ENCODE measurements at regions not wholly inside any gene's neighbourhood (a gene's known extent, or its start where the extent isn't known, plus 50 kb on each side); places are given as distances from the start of the nearest gene placed in this dataset.

DNA sequence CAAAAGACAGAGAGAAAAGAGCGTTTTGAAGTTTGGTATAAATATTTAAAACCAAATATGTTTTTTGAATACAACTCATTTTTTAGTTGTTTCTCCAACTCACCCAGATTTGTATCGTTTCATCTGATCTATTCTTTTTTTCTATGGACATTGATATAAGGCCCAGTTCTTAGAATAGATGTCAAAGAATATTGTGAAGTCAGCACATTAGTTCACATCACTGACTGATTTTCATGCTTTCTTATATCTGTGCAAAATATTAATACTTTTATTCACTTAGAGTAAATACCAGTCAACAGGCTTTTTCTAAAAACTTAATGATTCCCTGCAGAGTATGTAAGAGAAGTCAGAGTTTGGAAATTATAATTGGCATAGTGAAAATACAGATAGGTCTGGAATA, 254.4 kb upstream of the PTPRD start:
- no peaks in the 10 kb centered on the region for H3K9me1 ChIP-seq (ENCODE audit: insufficient read depth, low read length)
- no peaks in the 10 kb centered on the region for H3K4me1 ChIP-seq (ENCODE audit: control insufficient read depth, insufficient read depth, low read length)
- H3K18ac ChIP-seq (ENCODE audit: low read depth, low read length), result no peak overlapping the region
- no peak overlapping the region for H3K4me3 ChIP-seq (ENCODE audit: insufficient read depth, low read depth, low read length)
- BruUV-seq (replicated peaks), result no TSS peak
- no peak overlapping the region for H4K91ac ChIP-seq (ENCODE audit: insufficient read depth, low read depth, low read length)
- no peaks in the 10 kb centered on the region for H3K27me3 ChIP-seq (ENCODE audit: control insufficient read depth, insufficient read depth, low read length)
- no peak overlapping the region for H4K8ac ChIP-seq (ENCODE audit: low read depth in 2 of 2, low read length in 2 of 2)
- H3K14ac ChIP-seq (replicated peaks; ENCODE audit: low read depth, low read length), result no peak overlapping the region
- H2BK120ac ChIP-seq (ENCODE audit: low read depth, low read length), result no peak overlapping the region
- no peak overlapping the region for H3K56ac ChIP-seq (ENCODE audit: extremely low read depth, insufficient read depth, low read length)
- intact Hi-C loops (cut with micrococcal nuclease) (no loop called here), in situ Hi-C loops (cut with MboI; ENCODE audit: low sequenced_read_pairs) (no loop called here), dilution Hi-C loops (cut with HindIII; ENCODE audit: low sequenced_read_pairs, unreplicated experiment) (no loop called here)
- H3K4me2 ChIP-seq (ENCODE audit: low read depth, low read length), result no peak overlapping the region
- H2AK9ac ChIP-seq (replicated peaks; ENCODE audit: low read depth, low read length, poor library complexity), result no peak overlapping the region
- no peak overlapping the region for H2BK15ac ChIP-seq (ENCODE audit: low read depth, low read length)
- no peak overlapping the region for H3K27ac ChIP-seq (ENCODE audit: insufficient read depth, low read length)
- no peak overlapping the region for H3K9ac ChIP-seq (ENCODE audit: low read depth, low read length)
- POLR2A ChIA-PET (ENCODE audit: unreplicated experiment), result no interaction called here
- no peaks in the 10 kb centered on the region; the same call in 1 of the 2 replicates for H3K9me3 ChIP-seq (ENCODE audit: control insufficient read depth, insufficient read depth, low read length)
- CTCF ChIA-PET, result no interaction called here
- no peaks in the 10 kb centered on the region for H3K36me3 ChIP-seq (ENCODE audit: control insufficient read depth, insufficient read depth, low read length)
- no peak overlapping the region for H3K4ac ChIP-seq (ENCODE audit: low read depth, low read length)
- H3K79me1 ChIP-seq (ENCODE audit: low read depth in 1 of 2, low read length in 2 of 2), result no peaks in the 10 kb centered on the region
- WGBS, 2 experiments (ENCODE audit: extremely low coverage in 2 of 2, insufficient read length in 1 of 2), result no CpG with 5 or more reads among the region's 2 CpGs
- no peak for ATAC-seq (ENCODE audit: low read depth)
- no peak overlapping the region for H2AFZ ChIP-seq (replicated peaks; ENCODE audit: low read length, poor library complexity)
- H2AK5ac ChIP-seq (ENCODE audit: low read depth, low read length), result no peak overlapping the region
- DNase-seq, result no peak
- H3K23ac ChIP-seq (ENCODE audit: low read depth, low read length), result no peak overlapping the region
- no peak for TF ChIP-seq MAZ (IDR thresholded peaks at IDR 0.05; ENCODE audit: borderline replicate concordance, low read depth, low read length)
- TF ChIP-seq, protein P1, sequence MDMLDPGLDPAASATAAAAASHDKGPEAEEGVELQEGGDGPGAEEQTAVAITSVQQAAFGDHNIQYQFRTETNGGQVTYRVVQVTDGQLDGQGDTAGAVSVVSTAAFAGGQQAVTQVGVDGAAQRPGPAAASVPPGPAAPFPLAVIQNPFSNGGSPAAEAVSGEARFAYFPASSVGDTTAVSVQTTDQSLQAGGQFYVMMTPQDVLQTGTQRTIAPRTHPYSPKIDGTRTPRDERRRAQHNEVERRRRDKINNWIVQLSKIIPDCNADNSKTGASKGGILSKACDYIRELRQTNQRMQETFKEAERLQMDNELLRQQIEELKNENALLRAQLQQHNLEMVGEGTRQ (IDR thresholded peaks at IDR 0.05; ENCODE audit: low read depth, low read length), result no peak
- TF ChIP-seq, protein P2, sequence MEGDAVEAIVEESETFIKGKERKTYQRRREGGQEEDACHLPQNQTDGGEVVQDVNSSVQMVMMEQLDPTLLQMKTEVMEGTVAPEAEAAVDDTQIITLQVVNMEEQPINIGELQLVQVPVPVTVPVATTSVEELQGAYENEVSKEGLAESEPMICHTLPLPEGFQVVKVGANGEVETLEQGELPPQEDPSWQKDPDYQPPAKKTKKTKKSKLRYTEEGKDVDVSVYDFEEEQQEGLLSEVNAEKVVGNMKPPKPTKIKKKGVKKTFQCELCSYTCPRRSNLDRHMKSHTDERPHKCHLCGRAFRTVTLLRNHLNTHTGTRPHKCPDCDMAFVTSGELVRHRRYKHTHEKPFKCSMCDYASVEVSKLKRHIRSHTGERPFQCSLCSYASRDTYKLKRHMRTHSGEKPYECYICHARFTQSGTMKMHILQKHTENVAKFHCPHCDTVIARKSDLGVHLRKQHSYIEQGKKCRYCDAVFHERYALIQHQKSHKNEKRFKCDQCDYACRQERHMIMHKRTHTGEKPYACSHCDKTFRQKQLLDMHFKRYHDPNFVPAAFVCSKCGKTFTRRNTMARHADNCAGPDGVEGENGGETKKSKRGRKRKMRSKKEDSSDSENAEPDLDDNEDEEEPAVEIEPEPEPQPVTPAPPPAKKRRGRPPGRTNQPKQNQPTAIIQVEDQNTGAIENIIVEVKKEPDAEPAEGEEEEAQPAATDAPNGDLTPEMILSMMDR (conservative IDR thresholded peaks at IDR 0.05; ENCODE audit: low read depth, low read length), result no peak
- TF ChIP-seq BHLHE40 (IDR thresholded peaks at IDR 0.05; ENCODE audit: low read depth, low read length), result no peak
- TF ChIP-seq MAFK (IDR thresholded peaks at IDR 0.05; ENCODE audit: low read depth, low read length), result peak; percentile 52; the same call in 1 of the 2 replicates
- H4K5ac ChIP-seq (ENCODE audit: low read depth, low read length), result no peak overlapping the region
- H4K20me1 ChIP-seq (ENCODE audit: insufficient read depth, low read length), result no peaks in the 10 kb centered on the region
- H2BK20ac ChIP-seq (ENCODE audit: low read depth, low read length), result no peak overlapping the region
- H2BK5ac ChIP-seq (ENCODE audit: low read depth, low read length, poor library complexity, severe bottlenecking), result no peak overlapping the region

All from IMR-90 (cell line).